ENCODE measurements at regions not wholly inside any gene's neighbourhood (a gene's known extent, or its start where the extent isn't known, plus 50 kb on each side); places are given as distances from the start of the nearest gene placed in this dataset.

GRCh38 chr4:23654791-23655190, 235.1 kb downstream of the PPARGC1A start:
- Histone ChIP-seq H3K27me3 (ENCODE audit: insufficient read depth, low read length) (no peaks in the 10 kb centered on the region), H3K4me1 (ENCODE audit: insufficient read depth, low read length) (no peaks in the 10 kb centered on the region), H3K9me3 (ENCODE audit: insufficient read depth, low read depth, low read length) (no peaks in the 10 kb centered on the region), H3K4me3 (ENCODE audit: low read length) (no peak overlapping the region), H3K36me3 (ENCODE audit: insufficient read depth, low read depth, low read length) (no peaks in the 10 kb centered on the region), H3K9ac (ENCODE audit: low read depth, low read length) (no peak overlapping the region), H3K27ac (ENCODE audit: low read length) (no peak overlapping the region)

DNA sequence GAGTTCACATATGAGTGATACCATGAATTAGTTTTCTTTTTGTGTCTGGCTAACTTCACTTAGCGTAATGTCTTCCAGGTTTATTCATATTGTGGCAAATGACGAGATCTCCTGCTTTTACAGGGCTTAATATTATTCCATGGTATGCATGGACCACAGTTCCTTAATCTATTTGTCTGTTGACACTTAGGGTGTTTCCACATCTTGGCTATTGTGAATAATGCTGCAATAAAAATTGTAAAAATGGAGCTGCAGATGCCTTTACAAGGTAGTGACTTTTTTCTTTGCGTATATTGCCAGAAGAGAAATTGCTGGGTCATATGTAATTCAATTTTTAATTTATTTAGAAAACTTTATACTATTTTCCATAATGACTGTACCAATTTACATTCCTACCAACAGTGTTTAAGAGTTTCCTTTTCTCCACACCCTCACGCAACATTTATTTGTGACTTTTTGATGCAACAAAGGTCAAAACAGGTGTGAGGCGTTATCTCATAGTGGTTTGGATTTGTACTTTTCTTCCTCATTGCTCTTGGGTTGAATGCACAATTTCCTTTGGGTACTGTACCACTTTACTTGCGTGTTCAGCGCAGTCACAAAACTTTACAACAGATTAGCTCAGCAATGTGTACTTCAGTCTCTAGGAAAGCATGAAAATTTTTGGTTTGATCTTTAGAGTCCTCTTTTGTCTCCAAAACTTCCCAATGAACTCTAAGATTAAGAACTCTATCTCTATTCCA, 240.8 kb downstream of the PPARGC1A start:
- Histone ChIP-seq H3K36me3 (ENCODE audit: insufficient read depth, low read depth, low read length) (no peaks in the 10 kb centered on the region), H3K9ac (ENCODE audit: low read depth, low read length) (no peak overlapping the region), H3K9me3 (ENCODE audit: insufficient read depth, low read depth, low read length) (no peaks in the 10 kb centered on the region; the same call in 1 of the 2 replicates), H3K27me3 (ENCODE audit: insufficient read depth, low read length) (no peaks in the 10 kb centered on the region), H3K27ac (ENCODE audit: low read length) (no peak overlapping the region), H3K4me3 (ENCODE audit: low read length) (no peak overlapping the region), H3K4me1 (ENCODE audit: insufficient read depth, low read length) (no peaks in the 10 kb centered on the region)

- no peaks in the 10 kb centered on the region for H3K9me3 ChIP-seq (ENCODE audit: insufficient read depth, low read depth, low read length)
- no peak overlapping the region for H3K4me3 ChIP-seq (ENCODE audit: low read length)
Measured at GRCh38 chr4:23635468-23635867, 254.4 kb downstream of the PPARGC1A start.

DNA sequence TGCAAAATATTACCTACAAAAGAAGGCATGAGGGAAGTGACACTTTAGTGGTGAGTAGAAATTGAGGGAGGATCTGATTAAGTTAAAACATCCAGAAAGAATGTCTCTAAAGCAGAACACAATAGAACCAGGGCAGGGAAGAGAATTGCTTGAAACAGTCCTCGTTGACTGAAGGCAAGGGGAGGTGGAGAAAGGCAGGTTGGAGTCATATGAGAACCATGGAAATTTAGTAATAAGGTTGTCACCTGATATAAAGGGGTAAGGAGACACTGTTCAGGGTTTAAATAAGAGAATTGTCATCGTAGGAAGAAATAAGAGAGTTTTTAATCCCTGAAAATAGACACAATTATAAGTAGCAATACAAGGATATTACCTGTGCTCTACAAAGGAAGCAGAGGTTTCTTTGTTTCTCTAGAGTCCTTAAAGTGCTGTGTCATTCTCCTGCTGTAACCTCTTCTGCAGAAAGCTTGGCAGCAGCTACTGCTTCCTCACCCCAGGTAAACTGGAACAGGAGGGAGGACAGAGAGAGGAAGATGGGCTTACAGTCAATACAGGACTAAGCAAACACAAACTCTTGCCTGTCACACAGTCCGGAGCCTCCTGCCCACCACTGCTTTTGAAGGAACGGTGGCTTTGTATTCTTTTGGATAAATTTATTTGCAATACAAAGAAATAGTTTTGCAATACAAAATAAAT, 258.4 kb downstream of the PPARGC1A start:
- Histone ChIP-seq H3K36me3 (ENCODE audit: insufficient read depth, low read depth, low read length) (no peaks in the 10 kb centered on the region), H3K9me3 (ENCODE audit: insufficient read depth, low read depth, low read length) (no peaks in the 10 kb centered on the region), H3K4me1 (ENCODE audit: insufficient read depth, low read length) (no peaks in the 10 kb centered on the region; the same call in 1 of the 2 replicates), H3K9ac (ENCODE audit: low read depth, low read length) (no peak overlapping the region), H3K4me3 (ENCODE audit: low read length) (no peak overlapping the region), H3K27me3 (ENCODE audit: insufficient read depth, low read length) (no peaks in the 10 kb centered on the region), H3K27ac (ENCODE audit: low read length) (no peak overlapping the region)

More at GRCh38 chr4:23635468-23635867, 254.4 kb downstream of the PPARGC1A start:
- H3K4me1 ChIP-seq (ENCODE audit: insufficient read depth, low read length) = no peaks in the 10 kb centered on the region; the same call in 1 of the 2 replicates
- H3K27me3 ChIP-seq (ENCODE audit: insufficient read depth, low read length) = no peaks in the 10 kb centered on the region
- H3K36me3 ChIP-seq (ENCODE audit: insufficient read depth, low read depth, low read length) = no peaks in the 10 kb centered on the region
- H3K9ac ChIP-seq (ENCODE audit: low read depth, low read length) = no peak overlapping the region
- no peak overlapping the region for H3K27ac ChIP-seq (ENCODE audit: low read length)

GRCh38 chr4:23630110-23630509, 259.7 kb downstream of the PPARGC1A start:
- no peak overlapping the region for H3K9ac ChIP-seq (ENCODE audit: low read depth, low read length)
- peaks cover 5% of the 10 kb centered on the region; the same call in 1 of the 2 replicates for H3K9me3 ChIP-seq (ENCODE audit: insufficient read depth, low read depth, low read length)
- no peak overlapping the region for H3K4me3 ChIP-seq (ENCODE audit: low read length)
- no peaks in the 10 kb centered on the region for H3K36me3 ChIP-seq (ENCODE audit: insufficient read depth, low read depth, low read length)
- no peaks in the 10 kb centered on the region for H3K27me3 ChIP-seq (ENCODE audit: insufficient read depth, low read length)
- no peak overlapping the region for H3K27ac ChIP-seq (ENCODE audit: low read length)
- H3K4me1 ChIP-seq (ENCODE audit: insufficient read depth, low read length) = no peaks in the 10 kb centered on the region; the same call in 1 of the 2 replicates

DNA sequence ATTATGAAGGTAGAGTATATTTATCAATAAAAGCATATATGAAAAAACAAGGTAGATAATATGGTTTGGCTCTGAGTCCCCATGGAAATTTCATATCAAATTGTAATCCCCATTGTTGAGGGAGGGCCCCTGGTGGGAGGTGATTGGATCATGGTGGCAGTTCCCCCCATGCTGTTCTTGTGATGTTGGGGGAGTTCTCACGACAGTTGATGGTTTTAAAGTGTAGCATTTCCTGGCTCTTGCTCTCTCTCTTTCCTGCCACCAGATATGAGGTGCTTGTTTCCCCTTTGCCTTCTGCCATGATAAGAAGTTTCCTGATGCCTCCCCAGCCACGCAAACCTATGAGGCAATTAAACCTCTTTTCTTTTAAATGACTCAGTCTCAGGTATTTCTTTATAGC, 260.4 kb downstream of the PPARGC1A start:
- H3K9ac ChIP-seq (ENCODE audit: low read depth, low read length) = no peak overlapping the region
- no peak overlapping the region for H3K27ac ChIP-seq (ENCODE audit: low read length)
- H3K9me3 ChIP-seq (ENCODE audit: insufficient read depth, low read depth, low read length) = peaks cover 5% of the 10 kb centered on the region; the same call in 1 of the 2 replicates
- H3K36me3 ChIP-seq (ENCODE audit: insufficient read depth, low read depth, low read length) = no peaks in the 10 kb centered on the region
- H3K4me3 ChIP-seq (ENCODE audit: low read length) = no peak overlapping the region
- no peaks in the 10 kb centered on the region for H3K27me3 ChIP-seq (ENCODE audit: insufficient read depth, low read length)
- H3K4me1 ChIP-seq (ENCODE audit: insufficient read depth, low read length) = no peaks in the 10 kb centered on the region; the same call in 1 of the 2 replicates

- no peak overlapping the region for H3K27ac ChIP-seq (ENCODE audit: low read length)
- H3K4me1 ChIP-seq (ENCODE audit: insufficient read depth, low read length) = no peaks in the 10 kb centered on the region
- no peaks in the 10 kb centered on the region for H3K36me3 ChIP-seq (ENCODE audit: insufficient read depth, low read depth, low read length)
- no peaks in the 10 kb centered on the region for H3K9me3 ChIP-seq (ENCODE audit: insufficient read depth, low read depth, low read length)
- H3K9ac ChIP-seq (ENCODE audit: low read depth, low read length) = no peak overlapping the region
- no peak overlapping the region for H3K4me3 ChIP-seq (ENCODE audit: low read length)
- no peaks in the 10 kb centered on the region for H3K27me3 ChIP-seq (ENCODE audit: insufficient read depth, low read length)
Measured at GRCh38 chr4:23614284-23614892, 275.5 kb downstream of the PPARGC1A start.

DNA sequence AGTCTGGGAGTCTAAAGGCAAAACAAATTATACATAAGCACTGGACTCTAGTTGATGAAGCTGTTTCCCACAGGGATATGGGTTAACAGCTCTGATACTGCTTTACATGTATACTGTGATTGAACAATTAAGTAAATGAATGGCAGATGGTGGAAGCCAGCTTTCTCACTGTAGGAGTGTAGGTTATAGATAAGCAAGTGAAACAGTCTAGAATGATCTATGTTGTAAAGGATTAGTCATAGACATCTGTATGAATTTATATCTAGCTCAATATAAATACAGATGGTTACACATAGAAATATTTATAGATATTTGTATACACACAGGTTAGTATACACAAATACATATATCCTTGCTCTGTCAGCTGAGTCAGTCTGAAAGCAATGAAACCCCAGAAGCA, 276.1 kb downstream of the PPARGC1A start:
- Histone ChIP-seq H3K27me3 (ENCODE audit: insufficient read depth, low read length) (no peaks in the 10 kb centered on the region), H3K9ac (ENCODE audit: low read depth, low read length) (no peak overlapping the region), H3K9me3 (ENCODE audit: insufficient read depth, low read depth, low read length) (no peaks in the 10 kb centered on the region), H3K36me3 (ENCODE audit: insufficient read depth, low read depth, low read length) (no peaks in the 10 kb centered on the region), H3K27ac (ENCODE audit: low read length) (no peak overlapping the region), H3K4me3 (ENCODE audit: low read length) (no peak overlapping the region), H3K4me1 (ENCODE audit: insufficient read depth, low read length) (no peaks in the 10 kb centered on the region)

- no peak overlapping the region for H3K4me3 ChIP-seq (ENCODE audit: low read length)
- H3K36me3 ChIP-seq (ENCODE audit: insufficient read depth, low read depth, low read length) = no peaks in the 10 kb centered on the region
- no peaks in the 10 kb centered on the region for H3K27me3 ChIP-seq (ENCODE audit: insufficient read depth, low read length)
- no peaks in the 10 kb centered on the region for H3K9me3 ChIP-seq (ENCODE audit: insufficient read depth, low read depth, low read length)
- H3K4me1 ChIP-seq (ENCODE audit: insufficient read depth, low read length) = no peaks in the 10 kb centered on the region
- H3K27ac ChIP-seq (ENCODE audit: low read length) = no peak overlapping the region
- H3K9ac ChIP-seq (ENCODE audit: low read depth, low read length) = no peak overlapping the region
Measured at GRCh38 chr4:23602720-23603119, 287.1 kb downstream of the PPARGC1A start.

DNA sequence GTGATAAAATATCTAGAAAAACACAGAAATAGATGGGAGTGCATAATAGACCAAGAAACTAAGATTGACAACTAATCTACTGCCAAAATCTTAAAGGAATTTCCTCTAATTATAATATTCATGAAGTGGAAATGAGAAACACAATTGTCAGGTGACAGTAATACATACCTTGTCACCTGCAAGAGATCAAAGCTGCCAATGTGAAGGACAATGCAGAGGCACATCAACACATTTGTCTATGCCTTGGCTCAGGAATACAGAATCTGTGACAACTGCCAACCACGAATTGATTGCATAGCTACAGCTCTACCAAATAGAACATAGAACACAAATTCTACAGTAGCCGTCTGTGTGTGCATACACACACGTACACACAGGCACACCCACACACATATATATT, 295.7 kb downstream of the PPARGC1A start:
- no peak overlapping the region for H3K9ac ChIP-seq (ENCODE audit: low read depth, low read length)
- no peak overlapping the region for H3K27ac ChIP-seq (ENCODE audit: low read length)
- H3K9me3 ChIP-seq (ENCODE audit: insufficient read depth, low read depth, low read length) = peaks cover 15% of the 10 kb centered on the region
- H3K4me1 ChIP-seq (ENCODE audit: insufficient read depth, low read length) = no peaks in the 10 kb centered on the region
- H3K4me3 ChIP-seq (ENCODE audit: low read length) = no peak overlapping the region
- no peaks in the 10 kb centered on the region for H3K27me3 ChIP-seq (ENCODE audit: insufficient read depth, low read length)
- H3K36me3 ChIP-seq (ENCODE audit: insufficient read depth, low read depth, low read length) = no peaks in the 10 kb centered on the region

DNA sequence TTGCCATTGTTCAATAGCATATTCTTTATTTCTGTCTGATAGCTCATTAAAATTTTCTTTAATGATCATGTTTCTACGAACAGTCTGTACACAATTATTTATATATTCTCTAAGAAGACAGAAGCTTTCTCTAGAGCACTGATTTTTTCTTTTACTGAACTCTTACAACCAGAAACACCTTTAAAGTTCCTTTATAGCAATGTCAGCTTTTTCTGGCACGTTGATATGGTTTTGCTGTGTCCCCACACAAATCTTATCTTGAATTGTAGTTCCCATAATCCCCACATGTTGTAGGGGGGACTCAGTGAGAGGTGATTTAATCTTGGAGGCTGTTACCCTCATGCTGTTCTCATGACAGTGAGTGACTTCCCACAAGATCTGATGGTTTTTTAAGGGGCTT, 299.4 kb downstream of the PPARGC1A start:
- Histone ChIP-seq H3K4me3 (ENCODE audit: low read length) (no peak overlapping the region), H3K27ac (ENCODE audit: low read length) (no peak overlapping the region), H3K9me3 (ENCODE audit: insufficient read depth, low read depth, low read length) (peaks cover 15% of the 10 kb centered on the region)

More for the DNA sequence above, 299.4 kb downstream of the PPARGC1A start:
- Histone ChIP-seq H3K9ac (ENCODE audit: low read depth, low read length) (no peak overlapping the region), H3K27me3 (ENCODE audit: insufficient read depth, low read length) (no peaks in the 10 kb centered on the region), H3K4me1 (ENCODE audit: insufficient read depth, low read length) (no peaks in the 10 kb centered on the region), H3K36me3 (ENCODE audit: insufficient read depth, low read depth, low read length) (no peaks in the 10 kb centered on the region)
